Activated CD4-positive, alpha-beta T cell treated with anti-CD3 and anti-CD28 coated beads, Interleukin-2, Interleukin-6, amounts not matched to agents 100 ng/mL and 50 ng/mL, durations not matched to agents 16 hours and 8 hours (primary cell): ENCODE measurements at regions not wholly inside any gene's neighbourhood (a gene's known extent, or its start where the extent isn't known, plus 50 kb on each side); places are given as distances from the start of the nearest gene placed in this dataset.
A peak's percentile ranks its signal among the peaks of the same experiment; 100 is the strongest.
"Not testable (repeated sequence)": the region's sequence is repeated elsewhere in the genome, so short reads cannot be mapped to it uniquely, and the experiment has no call there.

Experiments used
- DNase-seq: peaks from one replicate; pipeline ENCODE4 v3.0.0-alpha.2; 2020

DNA sequence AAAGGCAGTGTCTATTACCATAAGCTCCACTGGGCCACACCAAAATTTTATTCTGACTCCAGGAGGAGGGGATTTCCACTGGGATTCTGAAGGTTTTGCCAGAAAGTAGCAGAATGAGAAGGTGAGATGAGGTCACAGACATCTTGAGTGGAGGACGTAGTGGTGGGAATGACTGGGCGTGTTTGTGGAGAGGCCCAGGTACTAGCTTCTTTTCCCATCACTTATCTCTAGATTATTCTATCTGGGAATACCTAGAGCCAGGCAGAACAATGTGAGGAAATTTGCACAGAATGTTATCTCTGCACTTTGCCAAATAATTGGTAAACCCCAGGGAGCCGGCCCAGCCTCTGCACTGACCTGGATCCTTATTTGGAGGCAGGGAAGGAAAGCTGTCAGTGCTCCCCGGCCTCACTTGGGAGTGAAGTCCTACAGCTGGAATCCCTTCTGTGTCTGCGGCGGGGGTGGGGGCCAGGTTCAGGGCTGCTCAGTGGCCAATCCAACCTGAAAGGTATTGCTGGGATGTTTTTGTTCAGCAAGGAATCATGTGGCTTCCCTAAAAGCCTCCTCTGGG is 129.4 kb downstream of the C12orf75 start:
- DNase-seq, result no peak

DNA sequence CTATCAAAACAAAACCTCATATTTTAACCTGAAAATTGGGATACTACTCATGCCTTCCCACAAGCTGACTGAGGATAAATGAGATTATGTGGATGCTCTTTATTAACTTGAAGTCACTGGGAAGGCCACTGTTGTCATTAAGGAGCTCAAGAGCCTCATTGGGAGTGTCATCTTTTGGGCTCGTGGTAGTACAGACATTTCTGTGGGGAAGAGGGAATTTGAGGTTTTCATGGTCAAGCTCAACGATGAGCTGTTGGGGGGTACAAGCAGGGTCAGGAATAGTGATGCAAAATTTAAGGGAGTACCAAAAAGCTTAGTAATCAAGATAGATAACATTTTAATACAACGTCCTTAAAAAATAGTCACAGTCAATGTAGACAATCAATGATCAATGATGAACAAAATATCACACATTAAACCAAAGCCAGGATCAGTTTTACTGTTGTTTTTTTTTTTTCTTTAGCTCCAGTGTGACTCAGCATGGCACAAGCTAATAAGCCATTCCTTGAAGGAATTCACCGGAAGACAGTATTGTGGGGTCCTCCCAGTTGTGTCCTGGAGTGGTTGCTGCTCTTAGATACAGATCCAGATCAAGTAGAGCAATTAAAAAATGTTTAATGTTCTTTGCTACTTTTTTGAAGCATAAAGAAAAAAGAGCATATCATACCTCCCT is 130.9 kb downstream of the C12orf75 start:
- no peak for DNase-seq

GRCh38 chr12:105461944-105462762 is 131.7 kb downstream of the C12orf75 start:
- DNase-seq, result no peak

- DNase-seq, result no peak
Measured at GRCh38 chr12:105462831-105463230, 132.3 kb downstream of the C12orf75 start.

DNA sequence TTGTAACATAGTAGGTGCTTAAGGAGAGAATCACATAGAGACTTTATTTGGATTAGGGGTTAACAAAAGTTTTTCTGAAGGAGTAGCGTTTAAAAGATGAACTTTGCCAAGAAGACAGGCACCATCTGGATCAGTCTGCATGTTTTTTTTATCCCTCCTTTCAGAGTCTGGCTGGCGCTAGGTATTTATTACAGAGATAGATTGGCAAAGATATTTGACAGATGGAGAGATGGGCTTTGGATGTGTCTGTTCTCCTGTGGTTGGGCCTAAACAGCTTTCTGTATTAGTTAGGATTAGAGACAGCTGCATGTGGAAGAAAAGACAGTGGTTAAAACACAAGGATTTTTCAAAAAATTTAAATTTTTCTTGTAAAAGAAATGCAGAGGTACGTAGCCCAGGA is 133.9 kb downstream of the C12orf75 start:
- no peak for DNase-seq

- DNase-seq, result no peak
Measured at GRCh38 chr12:105466231-105466900, 135.9 kb downstream of the C12orf75 start.

GRCh38 chr12:105466901-105467598 is 136.6 kb downstream of the C12orf75 start:
- DNase-seq, result no peak

- DNase-seq, result no peak
Measured at GRCh38 chr12:105467710-105468366, 137.3 kb downstream of the C12orf75 start.

DNA sequence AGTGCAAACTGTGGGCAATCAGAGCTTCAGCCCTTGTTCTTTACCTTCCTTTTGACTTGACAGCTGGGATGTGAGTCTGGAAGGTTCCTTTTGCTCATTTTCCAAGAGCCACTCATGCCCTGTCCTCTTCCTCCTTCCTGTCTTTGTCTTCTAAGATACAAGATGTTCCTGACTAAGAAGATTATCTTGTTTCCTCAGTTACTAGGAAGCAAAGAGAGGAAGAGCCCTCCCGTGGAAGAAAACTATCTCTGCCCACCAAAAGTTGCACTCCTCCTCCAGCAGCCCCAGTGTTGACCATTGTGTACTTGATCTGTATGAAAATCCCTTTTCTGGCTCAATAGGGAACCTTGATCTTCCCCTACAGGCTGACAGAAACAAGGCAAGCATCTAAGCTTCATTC is 138.0 kb downstream of the C12orf75 start:
- no peak for DNase-seq

DNA sequence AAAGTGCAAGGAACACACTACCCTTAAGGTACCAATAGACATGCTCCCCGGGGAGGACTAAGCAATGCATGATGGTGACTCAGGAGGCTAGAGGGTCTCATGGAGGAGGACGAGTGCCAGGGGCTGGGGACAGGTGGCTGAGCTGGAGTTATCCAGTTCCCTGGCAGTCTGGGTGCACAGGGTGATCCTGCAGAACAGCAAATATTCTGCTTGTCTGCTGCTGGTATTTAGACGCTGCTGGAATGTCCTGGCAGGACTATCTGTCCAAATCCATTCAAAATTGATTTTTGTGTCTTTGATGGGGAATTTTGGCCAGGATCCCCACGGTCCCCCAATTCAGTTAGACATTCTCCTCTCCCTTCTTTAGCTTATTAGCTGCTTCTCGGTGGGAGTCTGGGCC is 138.7 kb downstream of the C12orf75 start:
- DNase-seq, result no peak

GRCh38 chr12:105469701-105470100 is 139.2 kb downstream of the C12orf75 start:
- DNase-seq, result no peak

GRCh38 chr12:105470102-105470501 is 139.6 kb downstream of the C12orf75 start:
- DNase-seq, result no peak

- DNase-seq, result no peak
Measured at GRCh38 chr12:105470601-105471000, 140.1 kb downstream of the C12orf75 start.

DNA sequence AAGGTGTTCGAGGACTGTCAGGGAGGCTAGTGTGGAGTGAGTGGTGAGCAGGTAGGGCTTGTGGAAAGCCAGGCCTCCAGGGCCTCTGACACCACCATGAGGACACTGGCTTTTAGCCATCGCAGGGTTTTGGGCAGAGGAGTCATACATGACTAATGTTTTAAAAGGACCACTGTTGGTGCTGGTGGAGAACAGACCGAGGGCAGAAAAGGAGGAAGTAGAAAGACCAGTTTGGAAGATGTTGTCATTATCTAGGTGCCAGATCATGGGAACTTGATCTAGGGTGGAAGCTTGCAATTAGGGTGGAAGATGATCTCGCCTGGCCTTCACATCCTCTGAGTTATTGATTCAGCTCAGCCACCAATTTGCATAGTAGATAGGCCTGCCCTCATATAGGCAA is 144.2 kb downstream of the C12orf75 start:
- DNase-seq, result no peak

- DNase-seq, result peak; percentile 19
Measured at GRCh38 chr12:105476616-105477015, 146.1 kb downstream of the C12orf75 start.

- DNase-seq, result no peak
Measured at GRCh38 chr12:105477873-105478272, 147.4 kb downstream of the C12orf75 start.

- not testable (repeated sequence) for DNase-seq
Measured at GRCh38 chr12:105478788-105479187, 148.3 kb downstream of the C12orf75 start.

- no peak for DNase-seq
Measured at GRCh38 chr12:105479710-105480109, 149.2 kb downstream of the C12orf75 start.

- no peak for DNase-seq
Measured at GRCh38 chr12:105480162-105480561, 149.7 kb downstream of the C12orf75 start.

- no peak for DNase-seq
Measured at GRCh38 chr12:105481392-105482300, 151.2 kb downstream of the C12orf75 start.

- DNase-seq, result no peak
Measured at GRCh38 chr12:105482951-105483350, 152.5 kb downstream of the C12orf75 start.
